Medulla oblongata (tissue), 1 donor: ENCODE measurements at regions not wholly inside any gene's neighbourhood (a gene's known extent, or its start where the extent isn't known, plus 50 kb on each side); places are given as distances from the start of the nearest gene placed in this dataset.
"Not testable (repeated sequence)": the region's sequence is repeated elsewhere in the genome, so short reads cannot be mapped to it uniquely, and the experiment has no call there.

Experiments
- DNase-seq: peaks from one replicate; pipeline ENCODE4 v3.0.0-alpha.2; 2015; ENCODE audit errors: extremely low spot score

DNA sequence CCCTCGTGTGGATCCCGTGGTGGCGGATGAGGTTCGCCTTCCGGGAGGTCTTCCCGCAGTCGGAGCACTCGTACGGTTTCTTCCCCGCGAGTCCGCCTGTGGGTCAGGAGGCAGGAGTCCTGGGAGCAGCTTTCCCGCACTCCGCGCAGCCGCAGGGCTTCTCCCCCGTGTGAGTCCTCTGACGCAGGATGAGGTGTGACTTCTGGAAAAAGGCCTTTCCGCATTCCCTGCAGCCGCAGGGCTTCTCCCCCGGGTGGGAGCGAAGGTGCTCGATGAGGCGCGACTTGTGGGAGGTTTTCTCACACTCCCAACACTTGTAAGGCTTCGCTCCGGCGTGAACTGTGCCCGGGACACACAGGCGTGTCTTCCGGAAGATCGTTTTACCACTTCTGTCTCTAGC lies 68.8 kb upstream of the WIPI2 start:
- DNase-seq = not testable (repeated sequence)

DNA sequence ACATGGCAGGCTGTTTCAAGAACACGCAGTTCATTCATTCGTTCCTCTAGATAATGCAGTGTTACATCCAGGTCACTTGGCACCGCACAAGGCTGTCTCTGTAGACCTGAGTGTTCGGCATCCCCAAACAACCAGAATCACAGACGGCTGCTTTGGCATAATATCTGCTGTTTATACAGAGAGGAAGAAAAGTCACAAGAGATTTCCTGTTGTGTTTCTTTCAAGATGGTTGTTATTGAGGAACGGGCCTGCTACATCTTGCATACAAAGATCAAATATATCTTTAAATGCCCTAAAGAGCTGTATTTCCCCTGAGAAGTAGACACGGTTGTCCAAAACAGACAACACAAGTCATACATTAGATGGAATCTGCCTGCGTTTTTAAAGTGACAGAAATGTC lies 58.8 kb upstream of the WIPI2 start:
- not testable (repeated sequence) for DNase-seq

DNA sequence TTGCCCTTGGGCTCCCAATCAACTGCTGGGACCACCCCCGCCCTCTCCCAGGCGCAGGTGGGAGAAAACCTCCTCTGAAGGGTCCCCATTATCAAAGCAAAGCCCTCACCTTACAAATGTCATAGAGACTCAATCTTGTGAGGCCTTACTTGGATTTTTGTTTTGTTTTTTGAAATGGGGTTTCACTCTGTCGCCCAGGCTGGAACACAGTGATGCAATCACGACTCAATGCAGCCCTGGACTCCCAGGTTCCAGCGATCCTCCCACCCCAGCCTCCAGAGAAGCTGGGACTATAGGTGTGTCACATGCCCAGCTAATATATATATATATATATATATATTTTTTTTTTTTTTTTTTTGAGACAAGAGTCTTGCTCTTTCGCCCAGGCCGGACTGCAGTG lies 57.5 kb upstream of the WIPI2 start:
- no peak for DNase-seq

DNA sequence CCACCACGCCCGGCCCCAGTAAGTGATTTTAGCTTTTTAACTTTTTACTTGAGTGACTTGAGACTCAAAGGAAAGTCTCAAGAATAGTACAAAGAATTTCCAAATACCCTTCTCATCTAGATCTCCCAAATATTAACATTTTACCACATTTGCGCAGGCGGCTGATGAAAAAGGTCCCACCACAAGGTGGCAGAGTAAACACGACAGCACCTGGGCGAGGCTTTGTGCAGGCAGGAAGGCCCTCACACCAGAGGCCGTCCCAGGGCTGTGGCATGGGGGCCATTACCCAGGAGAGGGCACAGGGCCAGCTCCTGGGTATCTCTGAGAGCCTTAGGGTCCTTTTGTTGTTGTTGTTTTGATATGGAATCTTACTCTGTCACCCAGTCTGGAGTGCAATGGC lies 50.0 kb upstream of the WIPI2 start:
- DNase-seq = peak; percentile 19
